Endodermal cell (in vitro differentiated cells): ENCODE measurements at regions not wholly inside any gene's neighbourhood (a gene's known extent, or its start where the extent isn't known, plus 50 kb on each side); places are given as distances from the start of the nearest gene placed in this dataset.

ENCODE experiments used
- DNase-seq: peaks from one replicate; pipeline ENCODE4 v3.0.0-alpha.2; 2017
- H3K27ac ChIP-seq: 2 replicates; pipeline ENCODE4 v1.5.1; 2013; ENCODE audit warnings: mild to moderate bottlenecking, low read depth, low read length, moderate library complexity
- H3K27me3 ChIP-seq: 2 replicates; pipeline ENCODE4 v1.6.1; 2013; ENCODE audit warnings: mild to moderate bottlenecking, low read length, moderate library complexity; ENCODE audit not compliant: insufficient read depth, control insufficient read depth, poor library complexity, severe bottlenecking
- H3K36me3 ChIP-seq: 2 replicates; pipeline ENCODE4 v1.7.0; 2013; ENCODE audit warnings: mild to moderate bottlenecking, low read length, moderate library complexity; ENCODE audit not compliant: control insufficient read depth, insufficient read depth
- H3K4me1 ChIP-seq: one replicate; pipeline ENCODE4 v1.7.0; 2013; ENCODE audit warnings: low read length; ENCODE audit not compliant: control insufficient read depth, insufficient read depth
- H3K4me3 ChIP-seq: 2 replicates; pipeline ENCODE4 v1.5.1; 2013; ENCODE audit warnings: mild to moderate bottlenecking, low read length, moderate library complexity
- H3K9ac ChIP-seq: 2 replicates; pipeline ENCODE4 v1.6.1; 2013; ENCODE audit warnings: mild to moderate bottlenecking, low read length, moderate library complexity; ENCODE audit not compliant: poor library complexity, severe bottlenecking; ENCODE audit errors: extremely low read depth
- H3K9me3 ChIP-seq: 2 replicates; pipeline ENCODE4 v1.6.1; 2013; ENCODE audit warnings: mild to moderate bottlenecking, low read length, moderate library complexity; ENCODE audit not compliant: control insufficient read depth
- H3K27ac Mint-ChIP-seq: 2 replicates; pipeline ENCODE4 v1.8.0; 2020; ENCODE audit warnings: mixed read lengths
- H3K27me3 Mint-ChIP-seq: 2 replicates; pipeline ENCODE4 v1.8.0; 2021; ENCODE audit warnings: mild to moderate bottlenecking, mixed read lengths; ENCODE audit not compliant: insufficient read depth
- H3K36me3 Mint-ChIP-seq: 2 replicates; pipeline ENCODE4 v1.8.0; 2020; ENCODE audit warnings: low read depth, mixed read lengths
- H3K4me1 Mint-ChIP-seq: 2 replicates; pipeline ENCODE4 v1.8.0; 2020; ENCODE audit warnings: mixed read lengths
- H3K4me3 Mint-ChIP-seq: 2 replicates; pipeline ENCODE4 v1.8.0; 2020; ENCODE audit warnings: mild to moderate bottlenecking, moderate library complexity, mixed read lengths
- H3K9me3 Mint-ChIP-seq: 2 replicates; pipeline ENCODE4 v1.8.0; 2020; ENCODE audit warnings: mild to moderate bottlenecking, mixed read lengths
- CTCF ChIP-seq: fragments of 200-600 bp; sonication (generic); conservative IDR thresholded peaks from 2 replicates; pipeline ENCODE4 v1.5.0; 2021; ENCODE audit warnings: antibody characterized with exemption, mild to moderate bottlenecking
- WGBS, 2 experiments: methylation state at CpG; one replicate each; pipeline versions ENCODE4 v1.1.5 to v1.1.7; 2013; ENCODE audit warnings: missing lambda C conversion rate in 2 of 2, mixed read lengths in 1 of 2; ENCODE audit not compliant: insufficient coverage in 1 of 2, insufficient read length in 1 of 2; 5-methylcytosine and 5-hydroxymethylcytosine counted together

- Histone ChIP-seq H3K27ac (no peak overlapping the region), H3K4me1 (no peaks in the 10 kb centered on the region), H3K36me3 (no peaks in the 10 kb centered on the region), H3K9ac (no peak overlapping the region), H3K9me3 (peaks cover 96% of the 10 kb centered on the region), H3K4me3 (peak overlapping the region; percentile 0), H3K27me3 (no peaks in the 10 kb centered on the region)
- no peak for DNase-seq
- H3K27me3 Mint-ChIP-seq, result no peaks in the 10 kb centered on the region
- peaks cover 85% of the 10 kb centered on the region for H3K9me3 Mint-ChIP-seq
- H3K4me1 Mint-ChIP-seq, result no peaks in the 10 kb centered on the region
- H3K4me3 Mint-ChIP-seq, result no peak overlapping the region
- TF ChIP-seq CTCF, result no peak
- no peak overlapping the region for H3K27ac Mint-ChIP-seq
- H3K36me3 Mint-ChIP-seq, result peaks cover 16% of the 10 kb centered on the region
- WGBS, 2 experiments, result 94 to 100% methylated on average over 1 of the region's 1 CpG
These were observed 1087.1 kb upstream of the ALCAM start for GRCh38 chr3:104279617-104280016.

GRCh38 chr3:104281713-104282112 is 1085.0 kb upstream of the ALCAM start:
- Mint-ChIP-seq H3K4me1 (no peaks in the 10 kb centered on the region), H3K27me3 (no peaks in the 10 kb centered on the region), H3K27ac (no peak overlapping the region), H3K4me3 (no peak overlapping the region), H3K36me3 (peaks cover 17% of the 10 kb centered on the region), H3K9me3 (peaks cover 90% of the 10 kb centered on the region)
- peak overlapping the region; percentile 65 for H3K4me3 ChIP-seq
- no peaks in the 10 kb centered on the region for H3K4me1 ChIP-seq
- WGBS, 2 experiments, result 88% methylated on average over 3 of the region's 3 CpGs; no CpG with 5 or more reads in 1 of the 2 experiments
- H3K36me3 ChIP-seq, result no peaks in the 10 kb centered on the region
- no peaks in the 10 kb centered on the region for H3K27me3 ChIP-seq
- no peak overlapping the region for H3K9ac ChIP-seq
- peaks cover 96% of the 10 kb centered on the region for H3K9me3 ChIP-seq
- H3K27ac ChIP-seq, result no peak overlapping the region
- no peak for TF ChIP-seq CTCF
- no peak for DNase-seq

DNA sequence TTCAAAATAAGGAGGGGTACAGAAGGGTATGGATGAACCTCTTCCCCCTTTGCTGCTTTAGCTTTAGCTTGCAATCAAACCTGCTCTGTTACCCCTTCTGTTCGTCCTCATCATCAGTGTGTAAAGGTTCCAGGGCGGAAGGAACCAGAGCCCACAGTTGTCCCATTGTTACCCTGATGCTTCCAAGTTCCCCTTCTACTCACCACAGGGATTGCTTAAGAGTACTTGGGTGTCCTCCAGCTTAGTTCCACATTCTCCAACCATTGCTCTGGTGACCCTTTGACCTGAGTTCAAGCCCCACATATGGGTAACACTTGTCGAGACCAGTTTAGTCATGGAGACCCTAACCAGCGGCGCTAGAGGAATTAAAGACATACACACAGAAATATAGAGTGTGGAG is 1080.1 kb upstream of the ALCAM start:
- no peaks in the 10 kb centered on the region for H3K36me3 ChIP-seq
- WGBS, 2 experiments, result 93 to 96% methylated on average over 2 to 5 of the region's 5 CpGs
- H3K4me1 Mint-ChIP-seq, result peaks cover 2% of the 10 kb centered on the region
- DNase-seq, result no peak
- TF ChIP-seq CTCF, result no peak
- H3K9me3 Mint-ChIP-seq, result peaks cover 67% of the 10 kb centered on the region
- no peak overlapping the region for H3K27ac ChIP-seq
- peaks cover 77% of the 10 kb centered on the region for H3K9me3 ChIP-seq
- no peak overlapping the region for H3K9ac ChIP-seq
- no peak overlapping the region for H3K4me3 Mint-ChIP-seq
- no peaks in the 10 kb centered on the region for H3K27me3 ChIP-seq
- no peaks in the 10 kb centered on the region for H3K27me3 Mint-ChIP-seq
- no peak overlapping the region for H3K27ac Mint-ChIP-seq
- no peaks in the 10 kb centered on the region for H3K4me1 ChIP-seq
- H3K4me3 ChIP-seq, result peak overlapping the region; percentile 70
- H3K36me3 Mint-ChIP-seq, result peaks cover 4% of the 10 kb centered on the region
